ENCODE measurements at regions not wholly inside any gene's neighbourhood (a gene's known extent, or its start where the extent isn't known, plus 50 kb on each side); places are given as distances from the start of the nearest gene placed in this dataset.

- H3K9me3 ChIP-seq, result no peaks in the 10 kb centered on the region
- ChIA-PET CTCF (no interaction called here), POLR2A (no interaction called here)
- no peaks in the 10 kb centered on the region for H4K20me1 ChIP-seq (ENCODE audit: insufficient read depth)
- H3K4me3 ChIP-seq (ENCODE audit: low read depth in 2 of 2, low read length in 1 of 2), result no peak overlapping the region
- no peaks in the 10 kb centered on the region for H3K9me2 ChIP-seq
- H2AFZ ChIP-seq (ENCODE audit: low read depth), result no peak overlapping the region
- no peak overlapping the region for H3K27ac ChIP-seq (ENCODE audit: low read depth in 2 of 2, low read length in 1 of 2)
- H3K36me3 ChIP-seq (replicated peaks in 1 of 2; ENCODE audit: control insufficient read depth in 1 of 2, insufficient read depth in 2 of 2, low read length in 1 of 2), result no peaks in the 10 kb centered on the region
- WGBS (ENCODE audit: low lambda C conversion rate), result 54% methylated on average over 4 of the region's 4 CpGs
- H3K27me3 ChIP-seq (ENCODE audit: insufficient read depth), result peaks cover 4% of the 10 kb centered on the region; the same call in 1 of the 2 replicates
- no peak overlapping the region for H3K4me2 ChIP-seq
- no peak overlapping the region for H3K9ac ChIP-seq
- no peaks in the 10 kb centered on the region for H3F3A ChIP-seq (replicated peaks; ENCODE audit: insufficient read depth)
- TF ChIP-seq EP300 (IDR thresholded peaks at IDR 0.05; ENCODE audit: borderline replicate concordance in 1 of 2, low read depth in 1 of 2, low read length in 1 of 2), result no peak
- TF ChIP-seq YY1 (IDR thresholded peaks at IDR 0.05; ENCODE audit: low read depth), result no peak
- H3K79me2 ChIP-seq (ENCODE audit: insufficient read depth), result no peaks in the 10 kb centered on the region
- H3K4me1 ChIP-seq (ENCODE audit: control insufficient read depth in 1 of 2, insufficient read depth in 2 of 2, low read depth in 1 of 2, low read length in 1 of 2), result no peaks in the 10 kb centered on the region; a peak in 1 of 4 replicates
- DNase-seq, result no peak
Observed at GRCh38 chr11:109658190-109658589, 236.2 kb downstream of the C11orf87 start.

- H3K27me3 ChIP-seq (ENCODE audit: insufficient read depth), result no peaks in the 10 kb centered on the region
- H3K4me1 ChIP-seq (ENCODE audit: control insufficient read depth in 1 of 2, insufficient read depth in 2 of 2, low read depth in 1 of 2, low read length in 1 of 2), result no peaks in the 10 kb centered on the region
- ChIA-PET POLR2A (no interaction called here), CTCF (interaction anchor here (1.4 kb wide), 1 partner anchor 11 kb away, joined by 3 read pairs; no protein-coding TSS in a partner anchor)
- no peak overlapping the region for H3K4me3 ChIP-seq (ENCODE audit: low read depth in 2 of 2, low read length in 1 of 2)
- DNase-seq, result no peak
- WGBS (ENCODE audit: low lambda C conversion rate), result 94% methylated on average over 2 of the region's 2 CpGs
- H3K9me3 ChIP-seq, result no peaks in the 10 kb centered on the region
- no peaks in the 10 kb centered on the region for H4K20me1 ChIP-seq (ENCODE audit: insufficient read depth)
- H3F3A ChIP-seq (replicated peaks; ENCODE audit: insufficient read depth), result no peaks in the 10 kb centered on the region
- no peaks in the 10 kb centered on the region for H3K79me2 ChIP-seq (ENCODE audit: insufficient read depth)
- TF ChIP-seq FOXJ3 (CRISPR knock-in tag; IDR thresholded peaks at IDR 0.05) (no peak), RAD21 (IDR thresholded peaks at IDR 0.05; ENCODE audit: low read length) (no peak), CHD2 (IDR thresholded peaks at IDR 0.05; ENCODE audit: low read length, partially characterized antibody) (no peak), CTCF (IDR thresholded peaks at IDR 0.05) (no peak), FOSL2 (IDR thresholded peaks at IDR 0.05; ENCODE audit: borderline replicate concordance, low read depth) (no peak), NFIC (IDR thresholded peaks at IDR 0.05; ENCODE audit: borderline replicate concordance) (no peak), YY1 (IDR thresholded peaks at IDR 0.05; ENCODE audit: low read depth) (no peak), ZBTB33 (IDR thresholded peaks at IDR 0.05; ENCODE audit: borderline replicate concordance, low read depth) (no peak), PBX3 (IDR thresholded peaks at IDR 0.05) (no peak), TCF12 (IDR thresholded peaks at IDR 0.05) (no peak), MXI1 (IDR thresholded peaks at IDR 0.05; ENCODE audit: low read depth, low read length) (no peak), MEF2A (IDR thresholded peaks at IDR 0.05; ENCODE audit: borderline replicate concordance, low read depth) (no peak)
- no peak overlapping the region for H2AFZ ChIP-seq (ENCODE audit: low read depth)
- H3K36me3 ChIP-seq (replicated peaks in 1 of 2; ENCODE audit: control insufficient read depth in 1 of 2, insufficient read depth in 2 of 2, low read length in 1 of 2), result no peaks in the 10 kb centered on the region
- no peak overlapping the region for H3K9ac ChIP-seq
- H3K9me2 ChIP-seq, result no peaks in the 10 kb centered on the region
- no peak overlapping the region for H3K4me2 ChIP-seq
- H3K27ac ChIP-seq (ENCODE audit: low read depth in 2 of 2, low read length in 1 of 2), result no peak overlapping the region
Observed at GRCh38 chr11:109667719-109668118, 245.7 kb downstream of the C11orf87 start.

Measured in SK-N-SH (cell line).